ENCODE measurements at regions not wholly inside any gene's neighbourhood (a gene's known extent, or its start where the extent isn't known, plus 50 kb on each side); places are given as distances from the start of the nearest gene placed in this dataset.

- Mint-ChIP-seq H3K9me3 (ENCODE audit: insufficient read depth) (no peaks in the 10 kb centered on the region), H3K36me3 (ENCODE audit: low read depth) (no peaks in the 10 kb centered on the region), H3K4me1 (ENCODE audit: low read depth) (no peaks in the 10 kb centered on the region), H3K27ac (no peak overlapping the region), H3K4me3 (no peak overlapping the region), H3K27me3 (ENCODE audit: low read depth) (no peaks in the 10 kb centered on the region)
- ChIA-PET POLR2A (no interaction called here), CTCF (no interaction called here)
- ATAC-seq: no peak
- no peak for DNase-seq
Observed at GRCh38 chr1:195236991-195237889, 1371.0 kb downstream of the KCNT2 start.

DNA sequence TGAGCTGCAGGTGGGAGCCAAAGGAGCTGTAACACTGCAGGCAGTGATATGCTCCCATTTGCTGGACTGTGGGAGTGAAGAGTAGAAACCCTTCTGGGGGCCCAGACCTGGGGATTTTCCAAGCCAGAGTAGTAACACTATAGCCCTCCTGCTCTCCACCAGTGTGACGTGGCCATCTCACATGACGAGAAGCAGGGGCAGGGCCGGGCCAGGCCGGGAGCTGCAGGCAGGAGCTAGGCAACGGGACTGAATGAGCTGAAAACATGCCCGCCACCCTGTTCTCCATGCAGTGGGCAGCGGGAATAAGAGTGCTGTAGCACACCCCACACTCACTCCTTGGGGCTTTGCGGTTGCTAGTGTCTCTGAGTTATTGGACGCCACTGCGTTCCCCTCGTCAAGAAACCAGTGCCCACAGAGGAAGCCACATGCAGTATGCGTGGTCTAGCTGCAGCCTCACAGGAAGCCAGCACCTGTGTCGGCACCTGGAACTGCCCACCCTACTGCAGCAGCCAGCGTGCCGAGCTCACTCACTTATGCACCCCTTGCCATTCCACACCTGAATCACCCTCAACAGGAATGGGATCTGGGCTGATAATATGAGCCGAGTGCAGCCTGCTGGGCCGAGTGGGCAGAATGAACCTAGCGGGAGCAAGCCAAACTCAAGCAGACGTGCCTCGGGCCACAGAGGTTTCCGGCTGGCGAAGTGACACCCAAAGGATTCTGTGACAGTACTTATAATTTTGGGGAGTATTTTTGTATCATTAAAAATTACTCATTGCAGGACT is 1389.6 kb downstream of the KCNT2 start:
- Mint-ChIP-seq H3K9me3 (ENCODE audit: insufficient read depth) (no peaks in the 10 kb centered on the region), H3K27ac (no peak overlapping the region), H3K27me3 (ENCODE audit: low read depth) (no peaks in the 10 kb centered on the region), H3K4me3 (no peak overlapping the region), H3K4me1 (ENCODE audit: low read depth) (no peaks in the 10 kb centered on the region), H3K36me3 (ENCODE audit: low read depth) (no peaks in the 10 kb centered on the region)
- ChIA-PET POLR2A (no interaction called here), CTCF (no interaction called here)
- ATAC-seq: no peak
- DNase-seq: no peak

DNA sequence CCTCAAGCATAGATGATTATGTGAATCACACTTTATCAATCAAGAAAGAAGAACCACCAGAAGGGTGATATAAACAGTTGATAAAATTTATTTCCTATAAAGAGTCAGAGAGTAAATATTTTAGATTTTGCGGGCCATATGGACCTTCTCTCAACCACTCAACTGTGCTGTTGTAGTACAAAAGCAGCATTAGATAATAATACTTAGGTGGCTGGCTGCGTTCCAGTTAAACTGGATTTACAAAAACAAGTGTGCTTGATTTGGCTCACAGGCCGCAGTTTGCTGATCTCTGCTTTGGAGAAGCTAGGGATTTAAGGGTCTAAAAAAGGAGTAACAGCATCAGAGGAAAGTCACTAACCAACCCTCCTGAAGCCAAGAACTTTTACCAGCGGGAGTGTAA is 1406.0 kb downstream of the KCNT2 start:
- Mint-ChIP-seq H3K27me3 (ENCODE audit: low read depth) (no peaks in the 10 kb centered on the region), H3K36me3 (ENCODE audit: low read depth) (no peaks in the 10 kb centered on the region), H3K4me3 (no peak overlapping the region), H3K4me1 (ENCODE audit: low read depth) (no peaks in the 10 kb centered on the region), H3K9me3 (ENCODE audit: insufficient read depth) (no peaks in the 10 kb centered on the region), H3K27ac (no peak overlapping the region)
- POLR2A ChIA-PET: no interaction called here
- CTCF ChIA-PET: no interaction called here
- no peak for ATAC-seq
- no peak for DNase-seq

DNA sequence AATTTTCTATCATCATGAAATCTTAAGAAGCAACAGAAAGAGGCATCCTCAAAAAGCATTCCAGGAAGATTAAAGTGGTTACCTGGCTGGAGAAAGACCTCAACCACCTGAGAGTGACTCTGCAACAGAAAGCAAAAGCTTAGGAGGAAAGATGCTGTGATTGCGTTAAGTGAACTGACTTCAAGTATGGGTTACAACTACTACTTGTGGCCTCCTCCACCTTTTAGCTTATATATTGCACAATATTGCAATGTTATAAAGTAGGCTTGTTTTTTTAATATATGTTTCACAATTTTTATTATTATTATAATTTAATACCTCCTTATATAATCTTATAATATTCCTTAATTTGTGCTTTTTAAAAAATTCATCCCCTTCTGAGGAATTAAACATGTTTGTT is 1407.5 kb downstream of the KCNT2 start:
- no peak overlapping the region for H3K27ac Mint-ChIP-seq
- ChIA-PET CTCF (no interaction called here), POLR2A (no interaction called here)
- no peaks in the 10 kb centered on the region for H3K27me3 Mint-ChIP-seq (ENCODE audit: low read depth)
- H3K36me3 Mint-ChIP-seq (ENCODE audit: low read depth): no peaks in the 10 kb centered on the region
- ATAC-seq (no peak), DNase-seq (no peak)
- H3K4me3 Mint-ChIP-seq: no peak overlapping the region
- peaks cover 4% of the 10 kb centered on the region for H3K4me1 Mint-ChIP-seq (ENCODE audit: low read depth)
- no peaks in the 10 kb centered on the region for H3K9me3 Mint-ChIP-seq (ENCODE audit: insufficient read depth)

GRCh38 chr1:195197116-195197515 is 1411.1 kb downstream of the KCNT2 start:
- H3K9me3 Mint-ChIP-seq (ENCODE audit: insufficient read depth): no peaks in the 10 kb centered on the region
- ATAC-seq (no peak), DNase-seq (no peak)
- H3K27ac Mint-ChIP-seq: no peak overlapping the region
- H3K4me1 Mint-ChIP-seq (ENCODE audit: low read depth): peaks cover 10% of the 10 kb centered on the region
- ChIA-PET POLR2A (no interaction called here), CTCF (no interaction called here)
- no peaks in the 10 kb centered on the region for H3K27me3 Mint-ChIP-seq (ENCODE audit: low read depth)
- no peaks in the 10 kb centered on the region for H3K36me3 Mint-ChIP-seq (ENCODE audit: low read depth)
- H3K4me3 Mint-ChIP-seq: no peak overlapping the region

DNA sequence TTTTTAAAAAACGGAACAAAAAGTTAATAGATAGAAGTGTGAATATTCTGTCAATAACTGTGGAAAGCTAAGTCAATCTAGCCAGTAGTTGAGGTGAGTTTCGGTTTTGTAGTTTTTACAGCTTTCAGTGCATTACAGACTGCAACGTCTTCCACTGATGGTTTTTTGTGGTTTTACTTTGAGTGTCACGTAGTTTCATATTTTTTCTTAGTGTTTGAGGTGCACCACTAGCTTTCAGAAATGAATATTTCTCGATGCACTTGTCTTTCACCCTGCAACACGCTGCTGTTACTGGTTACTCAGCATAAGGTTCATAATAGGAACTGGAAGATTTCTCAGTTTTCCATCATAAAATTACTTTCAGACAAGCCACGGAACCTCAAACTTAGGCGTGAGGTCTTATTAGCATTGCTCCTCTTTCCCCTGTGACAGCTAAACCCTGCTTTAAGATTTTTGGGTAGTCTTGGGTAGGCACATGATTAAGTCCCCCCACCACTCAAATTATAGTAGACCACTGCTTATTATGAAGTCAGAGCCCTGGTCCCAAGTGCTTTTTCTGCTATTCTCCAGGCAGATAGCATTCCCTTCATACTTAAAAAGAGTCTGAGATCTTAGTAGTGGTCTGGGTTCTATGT is 1412.7 kb downstream of the KCNT2 start:
- Mint-ChIP-seq H3K27me3 (ENCODE audit: low read depth) (no peaks in the 10 kb centered on the region), H3K4me1 (ENCODE audit: low read depth) (peaks cover 10% of the 10 kb centered on the region), H3K27ac (peak overlapping the region; percentile 35), H3K36me3 (ENCODE audit: low read depth) (no peaks in the 10 kb centered on the region), H3K4me3 (peak overlapping the region; percentile 4), H3K9me3 (ENCODE audit: insufficient read depth) (no peaks in the 10 kb centered on the region)
- peak; percentile 88 for ATAC-seq
- DNase-seq: peak; percentile 24
- ChIA-PET POLR2A (no interaction called here), CTCF (no interaction called here)

- no peak overlapping the region for H3K27ac Mint-ChIP-seq
- ChIA-PET CTCF (no interaction called here), POLR2A (no interaction called here)
- peaks cover 10% of the 10 kb centered on the region for H3K4me1 Mint-ChIP-seq (ENCODE audit: low read depth)
- no peaks in the 10 kb centered on the region for H3K27me3 Mint-ChIP-seq (ENCODE audit: low read depth)
- ATAC-seq: no peak
- H3K36me3 Mint-ChIP-seq (ENCODE audit: low read depth): no peaks in the 10 kb centered on the region
- no peak overlapping the region for H3K4me3 Mint-ChIP-seq
- H3K9me3 Mint-ChIP-seq (ENCODE audit: insufficient read depth): no peaks in the 10 kb centered on the region
- DNase-seq: no peak
Observed at GRCh38 chr1:195193134-195193533, 1415.1 kb downstream of the KCNT2 start.

DNA sequence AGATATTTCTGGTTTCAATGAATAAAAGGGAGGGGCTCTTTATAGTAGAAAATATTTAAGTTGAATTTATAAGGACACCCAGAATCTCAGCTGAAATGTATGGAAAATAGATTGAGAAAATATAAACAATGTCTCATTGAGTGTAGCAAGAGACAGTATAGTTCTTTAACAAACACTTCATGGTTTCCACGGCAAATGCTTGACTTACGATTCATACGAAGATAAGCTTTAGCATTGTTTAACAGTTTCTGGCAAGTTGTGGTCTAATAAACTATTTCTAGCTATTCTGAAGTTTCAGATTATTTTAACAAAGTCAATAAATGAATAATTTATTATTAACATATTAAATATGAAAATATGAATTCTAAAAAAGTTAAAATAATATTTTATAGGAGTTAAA is 1419.4 kb downstream of the KCNT2 start:
- H3K27ac Mint-ChIP-seq: no peak overlapping the region
- H3K27me3 Mint-ChIP-seq (ENCODE audit: low read depth): no peaks in the 10 kb centered on the region
- H3K4me1 Mint-ChIP-seq (ENCODE audit: low read depth): peaks cover 2% of the 10 kb centered on the region
- ChIA-PET POLR2A (no interaction called here), CTCF (no interaction called here)
- H3K4me3 Mint-ChIP-seq: no peak overlapping the region
- H3K9me3 Mint-ChIP-seq (ENCODE audit: insufficient read depth): no peaks in the 10 kb centered on the region
- DNase-seq: no peak
- H3K36me3 Mint-ChIP-seq (ENCODE audit: low read depth): no peaks in the 10 kb centered on the region
- ATAC-seq: no peak

GRCh38 chr1:195186544-195186943 is 1421.7 kb downstream of the KCNT2 start:
- H3K4me3 Mint-ChIP-seq: no peak overlapping the region
- no peaks in the 10 kb centered on the region for H3K27me3 Mint-ChIP-seq (ENCODE audit: low read depth)
- CTCF ChIA-PET: no interaction called here
- no peak overlapping the region for H3K27ac Mint-ChIP-seq
- H3K9me3 Mint-ChIP-seq (ENCODE audit: insufficient read depth): no peaks in the 10 kb centered on the region
- DNase-seq (no peak), ATAC-seq (no peak)
- H3K36me3 Mint-ChIP-seq (ENCODE audit: low read depth): no peaks in the 10 kb centered on the region
- no peaks in the 10 kb centered on the region for H3K4me1 Mint-ChIP-seq (ENCODE audit: low read depth)
- POLR2A ChIA-PET: no interaction called here

DNA sequence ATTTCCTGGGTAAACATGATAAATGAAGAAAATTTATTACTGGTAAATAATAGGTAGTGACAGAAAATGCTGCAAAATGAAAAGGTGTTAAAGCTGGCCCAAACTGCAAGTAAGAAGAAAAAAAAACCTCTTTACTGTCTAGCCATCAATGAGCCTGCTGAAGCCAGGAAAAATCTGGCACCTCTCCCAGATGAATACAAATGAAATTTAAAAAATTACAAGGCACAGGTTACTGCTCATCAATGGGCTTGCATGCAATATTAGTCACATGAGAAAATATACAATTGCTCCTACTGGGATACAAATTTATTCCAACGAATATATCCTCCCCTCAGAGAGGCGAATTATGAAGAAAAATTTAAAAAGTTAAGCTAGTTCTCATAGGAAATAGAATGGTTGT is 1422.5 kb downstream of the KCNT2 start:
- H3K4me3 Mint-ChIP-seq: no peak overlapping the region
- POLR2A ChIA-PET: no interaction called here
- H3K9me3 Mint-ChIP-seq (ENCODE audit: insufficient read depth): no peaks in the 10 kb centered on the region
- H3K27me3 Mint-ChIP-seq (ENCODE audit: low read depth): no peaks in the 10 kb centered on the region
- no peaks in the 10 kb centered on the region for H3K36me3 Mint-ChIP-seq (ENCODE audit: low read depth)
- DNase-seq (no peak), ATAC-seq (no peak)
- H3K4me1 Mint-ChIP-seq (ENCODE audit: low read depth): no peaks in the 10 kb centered on the region
- CTCF ChIA-PET: no interaction called here
- no peak overlapping the region for H3K27ac Mint-ChIP-seq

DNA sequence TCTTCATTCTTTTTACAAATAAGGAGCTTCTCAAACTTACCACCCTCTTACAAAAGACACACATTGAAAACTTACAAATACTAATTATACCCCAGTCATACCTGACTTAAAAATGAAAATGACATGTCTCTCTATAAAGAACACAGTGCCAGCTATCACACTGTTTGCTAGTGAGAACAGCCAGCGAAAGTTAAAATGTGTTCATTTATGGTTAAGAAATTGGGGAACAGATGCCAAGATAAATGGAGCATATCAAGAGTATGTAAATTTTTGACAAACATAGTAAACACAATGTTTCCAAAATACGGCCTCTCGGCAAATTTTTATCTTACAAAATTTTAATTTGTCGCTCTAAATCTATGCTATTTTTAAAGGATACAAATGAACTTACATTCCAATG is 1422.9 kb downstream of the KCNT2 start:
- no peak for ATAC-seq
- ChIA-PET CTCF (no interaction called here), POLR2A (no interaction called here)
- no peak overlapping the region for H3K27ac Mint-ChIP-seq
- H3K4me1 Mint-ChIP-seq (ENCODE audit: low read depth): no peaks in the 10 kb centered on the region
- no peak overlapping the region for H3K4me3 Mint-ChIP-seq
- H3K27me3 Mint-ChIP-seq (ENCODE audit: low read depth): no peaks in the 10 kb centered on the region
- no peak for DNase-seq
- no peaks in the 10 kb centered on the region for H3K9me3 Mint-ChIP-seq (ENCODE audit: insufficient read depth)
- no peaks in the 10 kb centered on the region for H3K36me3 Mint-ChIP-seq (ENCODE audit: low read depth)

- ATAC-seq (no peak), DNase-seq (no peak)
- no peaks in the 10 kb centered on the region for H3K27me3 Mint-ChIP-seq (ENCODE audit: low read depth)
- H3K27ac Mint-ChIP-seq: no peak overlapping the region
- no peak overlapping the region for H3K4me3 Mint-ChIP-seq
- H3K9me3 Mint-ChIP-seq (ENCODE audit: insufficient read depth): peaks cover 4% of the 10 kb centered on the region
- no peaks in the 10 kb centered on the region for H3K4me1 Mint-ChIP-seq (ENCODE audit: low read depth)
- no peaks in the 10 kb centered on the region for H3K36me3 Mint-ChIP-seq (ENCODE audit: low read depth)
- POLR2A ChIA-PET: no interaction called here
- CTCF ChIA-PET: no interaction called here
Observed at GRCh38 chr1:195173753-195174152, 1434.5 kb downstream of the KCNT2 start.
